22Rv1 (cell line): ENCODE measurements at regions not wholly inside any gene's neighbourhood (a gene's known extent, or its start where the extent isn't known, plus 50 kb on each side); places are given as distances from the start of the nearest gene placed in this dataset.

Source experiments
- H3K27ac ChIP-seq: fragments of 450-650 bp; 2 replicates; pipeline ENCODE4 v1.5.1; 2017
- ZFX ChIP-seq: fragments of 450-650 bp; IDR thresholded peaks from 2 replicates; pipeline ENCODE4 v1.6.1; 2017; ENCODE audit warnings: antibody characterized with exemption, borderline replicate concordance
- TF ChIP-seq, protein P1 (sequence below): fragments of 450-650 bp; IDR thresholded peaks from 2 replicates; pipeline ENCODE4 v1.5.1; 2017; ENCODE audit warnings: mild to moderate bottlenecking

- no peak overlapping the region for H3K27ac ChIP-seq
- TF ChIP-seq, protein P1, sequence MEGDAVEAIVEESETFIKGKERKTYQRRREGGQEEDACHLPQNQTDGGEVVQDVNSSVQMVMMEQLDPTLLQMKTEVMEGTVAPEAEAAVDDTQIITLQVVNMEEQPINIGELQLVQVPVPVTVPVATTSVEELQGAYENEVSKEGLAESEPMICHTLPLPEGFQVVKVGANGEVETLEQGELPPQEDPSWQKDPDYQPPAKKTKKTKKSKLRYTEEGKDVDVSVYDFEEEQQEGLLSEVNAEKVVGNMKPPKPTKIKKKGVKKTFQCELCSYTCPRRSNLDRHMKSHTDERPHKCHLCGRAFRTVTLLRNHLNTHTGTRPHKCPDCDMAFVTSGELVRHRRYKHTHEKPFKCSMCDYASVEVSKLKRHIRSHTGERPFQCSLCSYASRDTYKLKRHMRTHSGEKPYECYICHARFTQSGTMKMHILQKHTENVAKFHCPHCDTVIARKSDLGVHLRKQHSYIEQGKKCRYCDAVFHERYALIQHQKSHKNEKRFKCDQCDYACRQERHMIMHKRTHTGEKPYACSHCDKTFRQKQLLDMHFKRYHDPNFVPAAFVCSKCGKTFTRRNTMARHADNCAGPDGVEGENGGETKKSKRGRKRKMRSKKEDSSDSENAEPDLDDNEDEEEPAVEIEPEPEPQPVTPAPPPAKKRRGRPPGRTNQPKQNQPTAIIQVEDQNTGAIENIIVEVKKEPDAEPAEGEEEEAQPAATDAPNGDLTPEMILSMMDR: no peak
- TF ChIP-seq ZFX: no peak
These were observed 71.3 kb upstream of the HECW1 start for GRCh38 chr7:43041105-43041504.

DNA sequence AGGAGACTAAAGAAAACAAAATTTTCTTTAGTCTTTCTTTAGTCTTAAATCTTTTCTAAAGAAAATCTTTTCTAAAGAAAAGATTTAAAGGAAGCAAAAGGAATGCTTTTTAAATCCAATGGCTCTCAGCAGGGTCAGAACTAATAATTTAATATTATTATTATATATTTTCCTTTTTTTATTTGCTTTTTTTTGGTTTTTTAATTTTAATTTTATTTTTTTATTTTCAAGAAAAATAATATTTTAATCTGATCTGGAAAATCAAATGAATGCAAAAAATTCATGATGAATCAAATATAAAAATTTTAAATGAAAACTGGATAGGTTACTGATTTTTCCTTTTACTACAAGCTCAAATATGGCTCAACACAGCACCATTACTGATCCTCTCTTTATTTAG is 70.7 kb upstream of the HECW1 start:
- no peak overlapping the region for H3K27ac ChIP-seq
- TF ChIP-seq ZFX: no peak
- TF ChIP-seq, protein P1: no peak

DNA sequence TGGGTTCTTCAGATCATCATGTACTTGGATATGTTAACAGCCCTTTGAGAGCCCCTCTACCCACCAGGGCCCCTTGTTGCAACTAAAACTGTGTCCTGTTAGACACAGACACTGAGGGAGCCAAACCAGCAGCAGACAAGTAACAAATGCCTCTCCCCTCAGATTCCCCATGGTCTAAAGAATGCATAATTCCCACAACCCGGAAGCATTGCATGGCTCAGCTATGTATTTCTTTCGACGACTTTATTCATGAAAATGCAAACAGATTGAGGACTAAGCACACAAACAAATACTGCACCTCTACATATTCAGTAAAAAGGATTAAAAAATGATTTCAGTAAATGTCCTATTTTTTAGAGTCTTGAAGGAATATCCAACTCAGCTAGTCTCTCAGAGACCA is 70.1 kb upstream of the HECW1 start:
- H3K27ac ChIP-seq: no peak overlapping the region
- TF ChIP-seq, protein P1: no peak
- no peak for TF ChIP-seq ZFX

- H3K27ac ChIP-seq: no peak overlapping the region
- TF ChIP-seq, protein P1: no peak
- TF ChIP-seq ZFX: no peak
These were observed 67.9 kb upstream of the HECW1 start for GRCh38 chr7:43044511-43044910.

DNA sequence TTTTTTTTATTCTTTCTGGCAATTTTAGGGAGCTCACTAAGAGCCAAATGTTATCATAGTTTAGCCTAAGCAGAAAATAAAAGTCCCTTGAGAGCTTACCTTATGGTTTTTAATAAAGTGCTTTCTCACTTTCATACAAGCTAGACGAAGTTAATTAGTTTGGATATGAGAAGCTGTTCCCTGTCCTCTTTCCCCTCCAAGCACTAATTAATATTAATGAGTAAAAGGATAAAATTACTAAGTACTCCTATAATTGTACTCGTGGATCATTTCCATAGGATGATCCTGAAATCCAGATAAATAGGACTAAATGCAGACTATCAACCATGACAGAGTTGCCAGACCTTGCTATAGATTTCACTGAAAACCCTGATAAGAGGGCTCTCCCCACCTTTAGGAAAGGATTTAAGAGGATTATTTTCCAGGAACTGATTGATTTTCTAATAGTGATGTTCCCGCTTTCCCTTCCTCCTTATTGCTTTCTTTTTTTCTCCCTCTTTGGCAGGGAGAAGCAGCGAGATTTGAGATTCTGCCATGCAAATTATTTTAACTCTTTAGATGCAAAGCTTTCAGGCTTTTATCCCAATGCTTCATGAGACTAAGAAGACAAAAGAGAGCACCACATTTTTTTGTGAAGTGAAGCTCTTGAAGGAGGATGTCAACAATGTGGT is 58.3 kb upstream of the HECW1 start:
- H3K27ac ChIP-seq: no peak overlapping the region
- TF ChIP-seq ZFX: no peak
- TF ChIP-seq, protein P1: no peak

- no peak overlapping the region for H3K27ac ChIP-seq
- no peak for TF ChIP-seq ZFX
- TF ChIP-seq, protein P1: no peak
These were observed 55.3 kb upstream of the HECW1 start for GRCh38 chr7:43057141-43057540.

GRCh38 chr7:43058271-43059066 is 54.0 kb upstream of the HECW1 start:
- TF ChIP-seq, protein P1: no peak
- TF ChIP-seq ZFX: no peak
- peak overlapping the region; percentile 73 for H3K27ac ChIP-seq

GRCh38 chr7:43059067-43059600 is 53.3 kb upstream of the HECW1 start:
- H3K27ac ChIP-seq: peak overlapping the region; percentile 73
